GM21717 (cell line): ENCODE measurements at regions not wholly inside any gene's neighbourhood (a gene's known extent, or its start where the extent isn't known, plus 50 kb on each side); places are given as distances from the start of the nearest gene placed in this dataset.

ENCODE experiments used
- ATAC-seq: cut with Tn5 transposase; IDR thresholded peaks from one replicate; pipeline ENCODE4 v1.9.1; 2021; ENCODE audit warnings: mild to moderate bottlenecking, moderate library complexity; ENCODE audit not compliant: unreplicated experiment

DNA sequence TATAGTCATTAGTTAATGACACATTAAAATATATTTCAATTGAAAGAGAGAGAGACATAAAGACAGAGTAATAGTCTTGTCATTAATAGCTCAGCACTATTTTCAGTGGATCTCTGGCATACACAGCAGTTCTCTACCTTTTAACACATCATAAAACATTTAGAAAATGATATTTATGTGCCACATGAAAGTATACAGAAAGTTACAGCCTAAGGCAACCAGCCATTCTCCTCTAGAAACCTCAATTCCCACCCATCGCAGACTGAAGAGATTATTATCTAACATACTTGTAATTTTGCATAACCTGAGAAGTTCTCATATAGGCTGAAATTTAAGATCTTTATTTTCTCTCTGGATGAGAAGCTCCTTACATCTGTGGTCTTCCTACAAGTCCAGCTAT is 58.7 kb upstream of the FAM83B start:
- no peak for ATAC-seq
